SU-DHL-6 (cell line): ENCODE measurements at regions not wholly inside any gene's neighbourhood (a gene's known extent, or its start where the extent isn't known, plus 50 kb on each side); places are given as distances from the start of the nearest gene placed in this dataset.

Source experiments
- H2AFZ ChIP-seq: fragments of 200-600 bp; sonication (generic); 2 replicates; pipeline ENCODE4 v1.6.1; 2014; ENCODE audit warnings: low read depth, mild to moderate bottlenecking, moderate library complexity, mixed read lengths, antibody characterized with exemption, low read length; ENCODE audit not compliant: severe bottlenecking
- H3F3A ChIP-seq: fragments of 200-600 bp; shearing (Covaris generic); 2 replicates; pipeline ENCODE4 v1.6.0; 2016; ENCODE audit warnings: antibody characterized with exemption, mild to moderate bottlenecking; ENCODE audit not compliant: insufficient read depth
- H3K27ac ChIP-seq: fragments of 200-600 bp; sonication (generic); 2 replicates; pipeline ENCODE4 v1.5.1; 2016; ENCODE audit warnings: low read depth, mild to moderate bottlenecking, low read length, moderate library complexity, mixed read lengths
- H3K27me3 ChIP-seq: fragments of 200-600 bp; sonication (generic), shearing (Covaris generic); 2 replicates; pipeline ENCODE4 v1.6.0; 2014; ENCODE audit warnings: mild to moderate bottlenecking, low read length
- H3K36me3 ChIP-seq: fragments of 200-600 bp; sonication (generic); 2 replicates; pipeline ENCODE4 v1.6.1; 2014; ENCODE audit warnings: mild to moderate bottlenecking, low read length, mixed read lengths
- H3K4me2 ChIP-seq: fragments of 300-600, 200-600 bp; shearing (Covaris generic), sonication (generic); 2 replicates; pipeline ENCODE4 v1.6.0; 2014; ENCODE audit warnings: low read length, low read depth, mild to moderate bottlenecking; ENCODE audit not compliant: poor library complexity, severe bottlenecking
- H3K4me3 ChIP-seq: fragments of 200-600 bp; sonication (generic); 2 replicates; pipeline ENCODE4 v1.5.1; 2014; ENCODE audit warnings: antibody characterized with exemption, low read length, mild to moderate bottlenecking, mixed read lengths; ENCODE audit not compliant: insufficient read depth, poor library complexity, severe bottlenecking
- H3K79me2 ChIP-seq: fragments of 200-600 bp; sonication (generic); 2 replicates; pipeline ENCODE4 v1.6.1; 2014; ENCODE audit warnings: mild to moderate bottlenecking, low read length, moderate library complexity; ENCODE audit not compliant: insufficient read depth
- H3K9ac ChIP-seq: fragments of 200-600 bp; sonication (generic); 2 replicates; pipeline ENCODE4 v1.7.0; 2014; ENCODE audit warnings: mild to moderate bottlenecking, low read length
- H3K9me2 ChIP-seq: fragments of 200-600 bp; sonication (generic); replicated peaks from 2 replicates; pipeline ENCODE4 v1.6.1; 2014; ENCODE audit warnings: low read length; ENCODE audit not compliant: insufficient read depth
- H3K9me3 ChIP-seq: fragments of 200-600 bp; sonication (generic); 2 replicates; pipeline ENCODE4 v1.6.1; 2014; ENCODE audit warnings: low read length, mixed read lengths; ENCODE audit not compliant: insufficient read depth
- H4K20me1 ChIP-seq: fragments of 200-600 bp; sonication (generic); 2 replicates; pipeline ENCODE4 v1.6.1; 2014; ENCODE audit warnings: low read depth, mild to moderate bottlenecking, antibody characterized with exemption, low read length, moderate library complexity, mixed read lengths
- EZH2phosphoT487 ChIP-seq: fragments of 200-600 bp; sonication (generic), shearing (Covaris generic); conservative IDR thresholded peaks from 2 replicates; pipeline ENCODE4 v1.6.1; 2018; ENCODE audit warnings: mild to moderate bottlenecking, antibody characterized with exemption, low read length, moderate library complexity, mixed read lengths
- TF ChIP-seq, protein P1 (sequence below): fragments of 200-600 bp; sonication (generic); IDR thresholded peaks from one replicate; pipeline ENCODE4 v1.5.1; 2017; ENCODE audit warnings: antibody characterized with exemption, mild to moderate bottlenecking, low read length, moderate library complexity; ENCODE audit not compliant: insufficient read depth, poor library complexity, severe bottlenecking

DNA sequence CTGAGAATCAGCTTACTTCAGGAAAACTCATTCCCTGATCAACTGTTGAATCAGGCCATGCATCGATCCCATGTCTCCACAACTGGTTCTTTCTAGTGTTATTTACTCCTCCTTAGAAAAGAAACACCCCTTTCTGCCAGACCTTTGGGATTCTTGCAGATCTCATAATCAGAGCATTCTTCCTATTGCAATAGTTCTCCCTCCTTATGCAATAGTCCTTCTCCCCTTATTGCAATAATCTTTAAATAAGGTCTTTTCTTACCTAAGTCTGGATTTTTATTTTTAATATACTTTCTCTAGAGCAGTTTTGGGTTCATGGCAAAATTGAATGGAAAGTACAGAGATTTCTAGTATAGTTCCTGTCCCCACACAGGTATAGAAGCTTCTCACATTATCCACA lies 141.9 kb upstream of the SGO1 start:
- H3K9me2 ChIP-seq, result no peaks in the 10 kb centered on the region
- no peaks in the 10 kb centered on the region for H4K20me1 ChIP-seq
- no peaks in the 10 kb centered on the region for H3K27me3 ChIP-seq
- no peak overlapping the region for H3K4me2 ChIP-seq
- H3K79me2 ChIP-seq, result no peaks in the 10 kb centered on the region
- H3K36me3 ChIP-seq, result no peaks in the 10 kb centered on the region
- no peak overlapping the region for H3K27ac ChIP-seq
- TF ChIP-seq, protein P1, sequence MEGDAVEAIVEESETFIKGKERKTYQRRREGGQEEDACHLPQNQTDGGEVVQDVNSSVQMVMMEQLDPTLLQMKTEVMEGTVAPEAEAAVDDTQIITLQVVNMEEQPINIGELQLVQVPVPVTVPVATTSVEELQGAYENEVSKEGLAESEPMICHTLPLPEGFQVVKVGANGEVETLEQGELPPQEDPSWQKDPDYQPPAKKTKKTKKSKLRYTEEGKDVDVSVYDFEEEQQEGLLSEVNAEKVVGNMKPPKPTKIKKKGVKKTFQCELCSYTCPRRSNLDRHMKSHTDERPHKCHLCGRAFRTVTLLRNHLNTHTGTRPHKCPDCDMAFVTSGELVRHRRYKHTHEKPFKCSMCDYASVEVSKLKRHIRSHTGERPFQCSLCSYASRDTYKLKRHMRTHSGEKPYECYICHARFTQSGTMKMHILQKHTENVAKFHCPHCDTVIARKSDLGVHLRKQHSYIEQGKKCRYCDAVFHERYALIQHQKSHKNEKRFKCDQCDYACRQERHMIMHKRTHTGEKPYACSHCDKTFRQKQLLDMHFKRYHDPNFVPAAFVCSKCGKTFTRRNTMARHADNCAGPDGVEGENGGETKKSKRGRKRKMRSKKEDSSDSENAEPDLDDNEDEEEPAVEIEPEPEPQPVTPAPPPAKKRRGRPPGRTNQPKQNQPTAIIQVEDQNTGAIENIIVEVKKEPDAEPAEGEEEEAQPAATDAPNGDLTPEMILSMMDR, result no peak
- no peak for TF ChIP-seq EZH2phosphoT487
- no peak overlapping the region for H2AFZ ChIP-seq
- H3K9me3 ChIP-seq, result no peaks in the 10 kb centered on the region
- no peak overlapping the region for H3K4me3 ChIP-seq
- H3K9ac ChIP-seq, result no peak overlapping the region
- H3F3A ChIP-seq, result no peaks in the 10 kb centered on the region

DNA sequence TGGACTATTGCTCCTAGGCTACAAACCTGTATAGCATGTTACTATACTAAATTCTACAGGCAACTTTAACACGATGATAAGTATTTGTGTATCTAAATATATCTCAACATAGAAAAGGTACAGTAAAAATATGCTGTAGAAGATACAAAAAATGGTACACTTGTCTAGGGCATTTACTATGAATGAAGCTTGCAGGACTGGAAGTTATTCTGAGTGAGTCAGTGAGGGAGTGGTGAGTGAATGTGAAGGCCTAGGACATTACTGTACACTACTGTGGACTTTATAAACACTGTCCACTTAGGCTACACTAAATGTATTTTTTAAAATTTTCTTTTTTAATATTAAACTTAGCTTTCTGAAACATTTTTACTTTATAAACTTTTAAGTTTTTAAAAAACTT lies 140.5 kb upstream of the SGO1 start:
- Histone ChIP-seq H3K27me3 (no peaks in the 10 kb centered on the region), H3K9me3 (no peaks in the 10 kb centered on the region), H3K79me2 (no peaks in the 10 kb centered on the region), H3K27ac (no peak overlapping the region), H4K20me1 (no peaks in the 10 kb centered on the region), H3K4me3 (no peak overlapping the region), H3F3A (no peaks in the 10 kb centered on the region), H3K9me2 (no peaks in the 10 kb centered on the region), H2AFZ (no peak overlapping the region), H3K4me2 (no peak overlapping the region), H3K9ac (no peak overlapping the region), H3K36me3 (no peaks in the 10 kb centered on the region)
- TF ChIP-seq, protein P1, result no peak
- TF ChIP-seq EZH2phosphoT487, result no peak

DNA sequence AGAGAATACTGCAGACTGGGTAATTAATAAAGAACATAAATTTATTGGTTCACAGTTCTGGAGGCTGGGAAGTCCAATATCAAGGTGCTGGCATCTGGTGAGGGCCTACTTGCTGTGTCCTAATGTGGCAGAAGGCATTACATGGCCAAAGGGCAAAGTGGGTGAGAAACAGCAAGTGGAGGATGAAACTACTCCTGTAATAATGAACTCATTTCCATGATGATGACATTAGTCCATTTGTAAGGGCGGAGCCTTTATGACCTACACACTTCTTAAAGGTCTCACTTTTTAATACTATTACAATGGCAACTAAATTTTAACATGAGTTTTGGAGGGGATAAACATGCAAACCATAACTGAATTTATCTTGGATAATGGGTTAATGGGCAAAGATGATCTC lies 139.6 kb upstream of the SGO1 start:
- H3K9me2 ChIP-seq, result no peaks in the 10 kb centered on the region
- no peak overlapping the region for H3K9ac ChIP-seq
- no peak overlapping the region for H3K27ac ChIP-seq

More for the DNA sequence above, 139.6 kb upstream of the SGO1 start:
- Histone ChIP-seq H3K27me3 (no peaks in the 10 kb centered on the region), H3F3A (no peaks in the 10 kb centered on the region), H2AFZ (no peak overlapping the region), H3K4me3 (no peak overlapping the region), H3K4me2 (no peak overlapping the region), H3K36me3 (no peaks in the 10 kb centered on the region), H4K20me1 (no peaks in the 10 kb centered on the region), H3K79me2 (no peaks in the 10 kb centered on the region), H3K9me3 (no peaks in the 10 kb centered on the region)
- no peak for TF ChIP-seq EZH2phosphoT487
- TF ChIP-seq, protein P1, result no peak
